ENCODE measurements at regions not wholly inside any gene's neighbourhood (a gene's known extent, or its start where the extent isn't known, plus 50 kb on each side); places are given as distances from the start of the nearest gene placed in this dataset.

- no peak for TF ChIP-seq SIN3A (IDR thresholded peaks at IDR 0.05; ENCODE audit: borderline replicate concordance, insufficient read depth, low read length)
These were observed 67.0 kb downstream of the MATN1 start for GRCh38 chr1:30656171-30656940.

- TF ChIP-seq TAF1 (IDR thresholded peaks at IDR 0.05; ENCODE audit: borderline replicate concordance, insufficient read depth, low read length) = no peak
- no peak for TF ChIP-seq REST (IDR thresholded peaks at IDR 0.05; ENCODE audit: insufficient read depth in 1 of 2, low read depth in 2 of 2, low read length in 2 of 2)
- TF ChIP-seq SIN3A (IDR thresholded peaks at IDR 0.05; ENCODE audit: borderline replicate concordance, insufficient read depth, low read length) = no peak
- no peak for TF ChIP-seq FOXP2 (optimal IDR thresholded peaks at IDR 0.05; ENCODE audit: borderline replicate concordance, extremely low read depth, extremely low read length, insufficient read depth)
- TF ChIP-seq POLR2AphosphoS5 (IDR thresholded peaks at IDR 0.05; ENCODE audit: low read depth, low read length) = no peak
These were observed 67.7 kb downstream of the MATN1 start for GRCh38 chr1:30655672-30656071.

- no peak for TF ChIP-seq REST (IDR thresholded peaks at IDR 0.05; ENCODE audit: insufficient read depth in 1 of 2, low read depth in 2 of 2, low read length in 2 of 2)
- no peak for TF ChIP-seq TAF1 (IDR thresholded peaks at IDR 0.05; ENCODE audit: borderline replicate concordance, insufficient read depth, low read length)
- no peak for TF ChIP-seq FOXP2 (optimal IDR thresholded peaks at IDR 0.05; ENCODE audit: borderline replicate concordance, extremely low read depth, extremely low read length, insufficient read depth)
These were observed 69.2 kb downstream of the MATN1 start for GRCh38 chr1:30654188-30654587.

- TF ChIP-seq POLR2AphosphoS5 (IDR thresholded peaks at IDR 0.05; ENCODE audit: low read depth, low read length) (no peak), TAF1 (IDR thresholded peaks at IDR 0.05; ENCODE audit: borderline replicate concordance, insufficient read depth, low read length) (no peak), FOXP2 (optimal IDR thresholded peaks at IDR 0.05; ENCODE audit: borderline replicate concordance, extremely low read depth, extremely low read length, insufficient read depth) (no peak)
These were observed 71.1 kb downstream of the MATN1 start for GRCh38 chr1:30652152-30652841.

GRCh38 chr1:30650968-30651320 lies 72.4 kb downstream of the MATN1 start:
- no peak for TF ChIP-seq REST (IDR thresholded peaks at IDR 0.05; ENCODE audit: insufficient read depth in 1 of 2, low read depth in 2 of 2, low read length in 2 of 2)
- no peak for TF ChIP-seq FOXP2 (optimal IDR thresholded peaks at IDR 0.05; ENCODE audit: borderline replicate concordance, extremely low read depth, extremely low read length, insufficient read depth)
- no peak for TF ChIP-seq SIN3A (IDR thresholded peaks at IDR 0.05; ENCODE audit: borderline replicate concordance, insufficient read depth, low read length)

- TF ChIP-seq REST (IDR thresholded peaks at IDR 0.05; ENCODE audit: insufficient read depth in 1 of 2, low read depth in 2 of 2, low read length in 2 of 2) = no peak
- no peak for TF ChIP-seq FOXP2 (optimal IDR thresholded peaks at IDR 0.05; ENCODE audit: borderline replicate concordance, extremely low read depth, extremely low read length, insufficient read depth)
- no peak for TF ChIP-seq POLR2AphosphoS5 (IDR thresholded peaks at IDR 0.05; ENCODE audit: low read depth, low read length)
- no peak for TF ChIP-seq TAF1 (IDR thresholded peaks at IDR 0.05; ENCODE audit: borderline replicate concordance, insufficient read depth, low read length)
- no peak for TF ChIP-seq SIN3A (IDR thresholded peaks at IDR 0.05; ENCODE audit: borderline replicate concordance, insufficient read depth, low read length)
These were observed 73.1 kb downstream of the MATN1 start for GRCh38 chr1:30650038-30650967.

Measured in PFSK-1 (cell line).